DMS114 treated with DMSO at 0.1 percent for 48 hours (cell line): ENCODE measurements at regions not wholly inside any gene's neighbourhood (a gene's known extent, or its start where the extent isn't known, plus 50 kb on each side); places are given as distances from the start of the nearest gene placed in this dataset.

Experiments used
- DNase-seq: peaks from one replicate; lab custom pipeline; 2025; ENCODE audit not compliant: unreplicated experiment; lab: John Stamatoyannopoulos, UW

- DNase-seq: no peak
These were observed 283.1 kb downstream of the XXYLT1 start for GRCh38 chr3:194987571-194988494.

- no peak for DNase-seq
These were observed 282.3 kb downstream of the XXYLT1 start for GRCh38 chr3:194988495-194989165.

GRCh38 chr3:194989241-194989640 is 281.7 kb downstream of the XXYLT1 start:
- no peak for DNase-seq

DNA sequence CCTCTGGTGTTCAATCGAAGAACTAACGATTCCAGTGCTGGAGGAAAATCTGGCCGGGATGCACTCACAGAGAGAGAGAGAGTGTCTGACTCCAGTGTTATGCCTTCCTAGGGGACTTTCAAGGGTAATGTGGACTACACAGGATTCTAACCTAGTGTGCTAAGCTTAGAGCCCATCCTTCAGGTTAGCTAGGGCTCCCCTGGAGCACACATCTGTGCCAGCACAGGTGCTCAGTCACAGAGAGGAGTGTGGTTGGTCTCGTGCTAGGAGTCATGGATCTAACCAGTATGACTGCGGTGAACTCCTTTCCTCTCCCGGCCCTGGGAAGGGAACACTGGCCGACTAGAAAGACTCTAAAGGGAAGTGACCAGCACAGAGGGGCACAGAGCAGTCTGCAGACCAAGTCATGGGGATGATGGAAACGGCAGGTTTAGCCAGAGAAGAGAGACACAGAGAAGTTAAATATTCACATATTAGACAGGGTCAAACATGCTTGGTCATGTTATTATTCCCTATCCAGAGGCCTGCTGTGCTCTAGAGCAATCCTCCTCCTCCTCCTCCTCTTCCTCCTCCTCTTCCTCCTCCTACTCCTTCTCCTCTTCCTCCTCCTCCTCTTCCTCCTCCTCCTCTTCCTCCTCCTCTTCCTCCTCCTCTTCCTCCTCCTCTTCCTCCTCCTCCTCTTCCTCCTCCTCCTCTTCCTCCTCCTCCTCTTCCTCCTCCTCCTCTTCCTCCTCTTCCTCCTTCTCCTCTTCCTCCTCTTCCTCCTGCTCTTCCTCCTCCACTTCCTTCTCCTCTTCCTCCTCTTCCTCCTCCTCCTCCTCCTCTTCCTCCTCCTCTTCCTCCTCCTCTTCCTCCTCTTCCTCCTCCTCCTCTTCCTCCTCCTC is 280.3 kb downstream of the XXYLT1 start:
- DNase-seq: no peak

- DNase-seq: no peak
These were observed 279.7 kb downstream of the XXYLT1 start for GRCh38 chr3:194991338-194991654.

DNA sequence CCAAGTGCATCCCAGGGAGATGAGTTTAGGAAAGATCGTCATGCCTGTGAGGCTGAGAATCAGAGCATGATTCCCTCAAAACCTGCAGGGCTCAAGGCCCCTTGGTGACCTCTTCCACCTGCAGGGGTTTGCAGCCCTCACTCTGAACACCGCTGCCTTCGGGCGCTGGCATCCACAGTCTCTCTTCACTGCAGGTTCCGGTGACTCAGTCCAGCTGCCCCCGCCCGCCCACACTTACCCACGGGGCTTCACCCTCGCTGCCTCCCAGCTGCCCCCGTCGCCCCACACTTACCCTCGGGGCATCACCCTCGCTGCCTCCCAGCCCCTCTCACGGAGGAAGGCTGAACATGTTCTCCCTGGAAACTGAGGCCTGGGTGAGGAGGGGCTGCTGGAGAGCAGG is 277.1 kb downstream of the XXYLT1 start:
- DNase-seq: no peak

GRCh38 chr3:194994551-194994981 is 276.4 kb downstream of the XXYLT1 start:
- no peak for DNase-seq

- no peak for DNase-seq
These were observed 275.6 kb downstream of the XXYLT1 start for GRCh38 chr3:194995334-194995733.

GRCh38 chr3:194995922-194996321 is 275.0 kb downstream of the XXYLT1 start:
- no peak for DNase-seq

DNA sequence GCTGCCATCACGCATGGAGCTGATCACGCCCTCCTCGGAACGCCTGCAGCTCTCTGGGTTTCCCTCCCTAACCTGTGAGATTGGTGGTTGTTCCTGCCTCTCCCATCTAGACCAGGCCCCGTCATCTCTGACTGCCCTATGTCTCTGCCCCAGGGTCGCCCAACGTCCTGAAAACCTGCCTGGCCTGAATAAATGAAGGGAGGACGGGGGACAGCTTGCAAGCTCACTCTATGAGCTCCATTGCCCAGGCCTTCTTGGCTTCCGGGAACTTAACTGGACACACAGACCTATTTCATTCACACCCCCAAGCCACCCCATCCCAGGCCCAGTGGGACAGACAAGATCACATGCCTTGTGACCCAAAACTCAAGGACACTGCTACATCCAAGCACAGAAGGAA is 274.2 kb downstream of the XXYLT1 start:
- DNase-seq: no peak

- DNase-seq: no peak
These were observed 272.5 kb downstream of the XXYLT1 start for GRCh38 chr3:194998417-194998816.

DNA sequence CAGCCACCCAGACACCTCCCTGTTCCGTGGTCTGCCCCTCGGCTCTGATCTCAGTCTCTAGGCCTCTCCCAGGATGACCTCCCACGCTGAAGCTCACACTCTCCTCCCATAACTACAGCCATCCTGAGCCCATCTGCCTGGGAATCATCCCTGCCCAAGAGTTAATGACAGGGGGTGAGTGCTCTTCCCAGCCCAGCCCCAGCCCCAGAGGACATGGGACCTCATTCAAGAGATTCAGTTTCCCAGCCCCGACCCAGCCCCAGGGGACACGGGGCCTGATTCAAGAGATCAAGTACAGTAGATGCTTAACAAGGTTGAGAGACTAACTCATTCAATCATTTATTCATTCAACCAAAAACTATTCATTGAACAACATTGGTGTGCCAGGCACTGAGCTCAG is 272.0 kb downstream of the XXYLT1 start:
- DNase-seq: no peak

- DNase-seq: no peak
These were observed 271.5 kb downstream of the XXYLT1 start for GRCh38 chr3:194999491-194999890.

- DNase-seq: no peak
These were observed 269.7 kb downstream of the XXYLT1 start for GRCh38 chr3:195001261-195001660.

DNA sequence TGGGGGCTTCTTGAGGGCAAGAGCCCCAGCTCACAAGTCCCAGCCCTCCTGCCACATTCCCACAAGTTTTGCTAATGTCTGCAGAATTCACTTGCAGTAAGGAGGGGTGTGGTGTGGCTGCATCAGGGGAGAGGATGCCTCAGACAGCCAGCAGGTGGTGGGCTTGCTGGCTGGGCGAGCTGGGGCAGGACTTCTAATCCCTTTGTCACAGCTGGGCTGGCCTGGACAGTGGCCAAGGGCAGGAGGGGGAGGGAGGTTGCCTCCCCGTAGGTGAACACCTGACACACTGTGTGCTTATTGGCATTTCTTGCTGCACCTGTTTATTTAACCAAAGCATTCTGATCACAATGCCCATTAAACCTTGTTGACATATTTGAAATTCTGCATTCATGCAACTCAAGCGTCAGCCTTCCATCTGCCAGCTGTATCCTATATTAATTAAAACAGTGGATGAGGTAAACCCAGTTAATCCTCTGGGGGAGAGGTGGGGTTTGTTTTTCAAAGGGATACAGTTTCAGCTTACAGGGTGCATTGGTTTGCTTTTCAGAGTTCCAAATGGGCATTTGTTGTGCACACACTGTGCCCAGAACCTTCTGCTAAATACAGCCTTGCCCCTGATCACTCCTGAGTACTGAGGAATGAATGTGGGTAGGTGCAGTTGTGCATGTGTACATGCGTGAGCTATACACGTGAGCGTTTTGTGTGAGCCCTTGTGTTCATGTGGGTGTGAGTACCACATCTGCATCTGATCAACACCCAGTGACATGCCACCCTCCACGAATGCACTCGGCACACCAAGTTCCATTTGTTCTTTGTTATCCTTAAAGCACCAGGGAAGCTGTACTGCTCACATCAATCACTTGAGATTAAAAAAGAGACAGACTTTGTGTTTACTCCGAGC is 268.7 kb downstream of the XXYLT1 start:
- DNase-seq: no peak

GRCh38 chr3:195003006-195003892 is 267.7 kb downstream of the XXYLT1 start:
- DNase-seq: no peak

- no peak for DNase-seq
These were observed 267.1 kb downstream of the XXYLT1 start for GRCh38 chr3:195003893-195004289.

- no peak for DNase-seq
These were observed 266.3 kb downstream of the XXYLT1 start for GRCh38 chr3:195004512-195005250.

GRCh38 chr3:195005251-195005620 is 265.7 kb downstream of the XXYLT1 start:
- DNase-seq: no peak
